IMR-90 (cell line): ENCODE measurements at regions not wholly inside any gene's neighbourhood (a gene's known extent, or its start where the extent isn't known, plus 50 kb on each side); places are given as distances from the start of the nearest gene placed in this dataset.

Experiments
- ATAC-seq: fragments of 200-7000 bp; cut with Tn5 transposase; 2 replicates; pipeline ENCODE4 v1.9.1; 2020; ENCODE audit warnings: low read depth, mild to moderate bottlenecking, moderate library complexity
- BruUV-seq: library from RNA; stranded (reverse); fragments of 400-500 nt; replicated peaks from 2 replicates; lab custom pipeline; 2021; lab: Mats Ljungman, UMichigan
- CTCF ChIA-PET: fragments of 300-600 bp; formaldehyde crosslinking; extraction: SDS; loops from one replicate; lab custom pipeline; 2021; ENCODE audit warnings: antibody characterized with exemption; lab: Yijun Ruan, JAX
- POLR2A ChIA-PET: fragments of 300-600 bp; sonication (Branson Sonifier 250); formaldehyde crosslinking; loops from one replicate; lab custom pipeline; 2022; ENCODE audit warnings: antibody characterized with exemption; ENCODE audit not compliant: unreplicated experiment; lab: Charles Lee
- DNase-seq: peaks from one replicate; pipeline ENCODE4 v3.0.0; 2013
- H2AFZ ChIP-seq: replicated peaks from 2 replicates; pipeline ENCODE3; 2013; ENCODE audit warnings: low read length, mild to moderate bottlenecking; ENCODE audit not compliant: poor library complexity
- H2AK5ac ChIP-seq: 2 replicates; pipeline ENCODE4 v1.6.1; 2013; ENCODE audit warnings: low read depth, low read length, inconsistent platforms
- H2AK9ac ChIP-seq: replicated peaks from 2 replicates; pipeline ENCODE3; 2013; ENCODE audit warnings: mild to moderate bottlenecking, low read depth, low read length, moderate library complexity; ENCODE audit not compliant: poor library complexity
- H2BK120ac ChIP-seq: 2 replicates; pipeline ENCODE4 v1.6.1; 2013; ENCODE audit warnings: low read depth, low read length, inconsistent platforms
- H2BK15ac ChIP-seq: 3 replicates; pipeline ENCODE4 v1.6.1; 2013; ENCODE audit warnings: low read depth, low read length, inconsistent platforms
- H2BK20ac ChIP-seq: 2 replicates; pipeline ENCODE4 v1.6.1; 2013; ENCODE audit warnings: low read depth, mild to moderate bottlenecking, inconsistent platforms, low read length, moderate library complexity
- H2BK5ac ChIP-seq: 2 replicates; pipeline ENCODE4 v1.6.1; 2013; ENCODE audit warnings: mild to moderate bottlenecking, low read depth, low read length, inconsistent platforms; ENCODE audit not compliant: poor library complexity, severe bottlenecking
- H3K14ac ChIP-seq: replicated peaks from 2 replicates; pipeline ENCODE4 v1.6.1; 2013; ENCODE audit warnings: low read depth, low read length, inconsistent platforms
- H3K18ac ChIP-seq: 2 replicates; pipeline ENCODE4 v1.6.1; 2013; ENCODE audit warnings: low read depth, low read length, control low read depth
- H3K23ac ChIP-seq: 2 replicates; pipeline ENCODE4 v1.6.1; 2013; ENCODE audit warnings: low read depth, low read length, inconsistent platforms
- H3K27ac ChIP-seq: 2 replicates; pipeline ENCODE4 v1.5.1; 2013; ENCODE audit warnings: mild to moderate bottlenecking, control low read depth, low read length; ENCODE audit not compliant: insufficient read depth
- H3K27me3 ChIP-seq: 2 replicates; pipeline ENCODE4 v1.6.1; 2013; ENCODE audit warnings: low read length; ENCODE audit not compliant: control insufficient read depth, insufficient read depth
- H3K36me3 ChIP-seq: 2 replicates; pipeline ENCODE4 v1.6.1; 2013; ENCODE audit warnings: low read length, mixed read lengths; ENCODE audit not compliant: control insufficient read depth, insufficient read depth
- H3K4ac ChIP-seq: 2 replicates; pipeline ENCODE4 v1.6.1; 2013; ENCODE audit warnings: low read depth, low read length, inconsistent platforms
- H3K4me1 ChIP-seq: 2 replicates; pipeline ENCODE4 v1.6.1; 2013; ENCODE audit warnings: low read length, mixed read lengths; ENCODE audit not compliant: control insufficient read depth, insufficient read depth
- H3K4me2 ChIP-seq: 2 replicates; pipeline ENCODE4 v1.6.1; 2013; ENCODE audit warnings: low read depth, mild to moderate bottlenecking, control low read depth, low read length, moderate library complexity
- H3K4me3 ChIP-seq: 2 replicates; pipeline ENCODE4 v1.5.1; 2013; ENCODE audit warnings: low read depth, mild to moderate bottlenecking, control low read depth, low read length, moderate library complexity; ENCODE audit not compliant: insufficient read depth
- H3K56ac ChIP-seq: 2 replicates; pipeline ENCODE4 v1.6.1; 2013; ENCODE audit warnings: low read length, inconsistent platforms; ENCODE audit not compliant: insufficient read depth; ENCODE audit errors: extremely low read depth
- H3K79me1 ChIP-seq, 2 experiments: 2 replicates each; pipeline ENCODE4 v1.6.1; 2013; ENCODE audit warnings: low read length in 2 of 2, inconsistent platforms in 1 of 2, low read depth in 1 of 2
- H3K9ac ChIP-seq: 2 replicates; pipeline ENCODE4 v1.6.1; 2013; ENCODE audit warnings: low read depth, low read length, control low read depth
- H3K9me1 ChIP-seq: 2 replicates; pipeline ENCODE4 v1.6.1; 2013; ENCODE audit warnings: low read length, inconsistent platforms; ENCODE audit not compliant: insufficient read depth
- H3K9me3 ChIP-seq: 2 replicates; pipeline ENCODE4 v1.6.1; 2013; ENCODE audit warnings: low read length; ENCODE audit not compliant: control insufficient read depth, insufficient read depth
- H4K20me1 ChIP-seq: 2 replicates; pipeline ENCODE4 v1.6.1; 2013; ENCODE audit warnings: low read length, inconsistent platforms; ENCODE audit not compliant: insufficient read depth
- H4K5ac ChIP-seq: 2 replicates; pipeline ENCODE4 v1.6.1; 2013; ENCODE audit warnings: mild to moderate bottlenecking, low read depth, low read length, control low read depth
- H4K8ac ChIP-seq, 2 experiments: 2 replicates each; pipeline ENCODE4 v1.6.1; 2013; ENCODE audit warnings: low read depth in 2 of 2, low read length in 2 of 2, control low read depth in 1 of 2, inconsistent platforms in 1 of 2
- H4K91ac ChIP-seq: 2 replicates; pipeline ENCODE4 v1.6.1; 2013; ENCODE audit warnings: low read depth, low read length, inconsistent platforms; ENCODE audit not compliant: insufficient read depth
- BHLHE40 ChIP-seq: fragments of 150-350 bp; IDR thresholded peaks from 2 replicates; pipeline ENCODE4 v1.6.1; 2016; ENCODE audit warnings: mild to moderate bottlenecking, low read depth, low read length
- CEBPB ChIP-seq: IDR thresholded peaks from 2 replicates; pipeline ENCODE4 v1.6.1; 2012; ENCODE audit warnings: low read depth, low read length, improper control_type of control experiment
- CHD1 ChIP-seq: IDR thresholded peaks from 2 replicates; pipeline ENCODE4 v1.6.1; 2012; ENCODE audit warnings: low read depth, low read length, improper control_type of control experiment
- CTCF ChIP-seq: conservative IDR thresholded peaks from 2 replicates; pipeline ENCODE4 v1.5.1; 2012; ENCODE audit warnings: mild to moderate bottlenecking, low read depth, low read length, improper control_type of control experiment
- ELK1 ChIP-seq: fragments of 150-350 bp; IDR thresholded peaks from 2 replicates; pipeline ENCODE4 v1.6.1; 2016; ENCODE audit warnings: low read depth, mild to moderate bottlenecking, low read length, moderate library complexity, borderline replicate concordance
- FOS ChIP-seq: fragments of 150-350 bp; IDR thresholded peaks from 2 replicates; pipeline ENCODE4 v1.6.1; 2016; ENCODE audit warnings: low read depth, low read length
- MAFK ChIP-seq: IDR thresholded peaks from 2 replicates; pipeline ENCODE4 v1.6.1; 2012; ENCODE audit warnings: low read depth, low read length, improper control_type of control experiment
- MAZ ChIP-seq: IDR thresholded peaks from 2 replicates; pipeline ENCODE4 v1.6.1; 2012; ENCODE audit warnings: low read depth, mild to moderate bottlenecking, low read length, improper control_type of control experiment, moderate library complexity, borderline replicate concordance
- MXI1 ChIP-seq: IDR thresholded peaks from 2 replicates; pipeline ENCODE4 v1.6.1; 2012; ENCODE audit warnings: low read depth, mild to moderate bottlenecking, low read length, moderate library complexity, borderline replicate concordance
- NFE2L2 ChIP-seq: fragments of 150-350 bp; IDR thresholded peaks from 2 replicates; pipeline ENCODE4 v1.6.1; 2016; ENCODE audit warnings: low read depth, mild to moderate bottlenecking, low read length
- POLR2A ChIP-seq: IDR thresholded peaks from 2 replicates; pipeline ENCODE4 v1.6.1; 2012; ENCODE audit warnings: mild to moderate bottlenecking, low read depth, low read length
- RAD21 ChIP-seq: IDR thresholded peaks from 2 replicates; pipeline ENCODE4 v1.6.1; 2012; ENCODE audit warnings: low read length, improper control_type of control experiment
- RCOR1 ChIP-seq: IDR thresholded peaks from 2 replicates; pipeline ENCODE4 v1.6.1; 2012; ENCODE audit warnings: mild to moderate bottlenecking, low read length, improper control_type of control experiment; ENCODE audit not compliant: insufficient replicate concordance
- SMC3 ChIP-seq: fragments of 150-350 bp; IDR thresholded peaks from 2 replicates; pipeline ENCODE4 v1.6.1; 2016; ENCODE audit warnings: low read depth, mild to moderate bottlenecking, antibody characterized with exemption, low read length, moderate library complexity
- USF2 ChIP-seq: fragments of 150-350 bp; IDR thresholded peaks from 2 replicates; pipeline ENCODE4 v1.6.1; 2017; ENCODE audit warnings: mild to moderate bottlenecking, antibody characterized with exemption, low read length, low read depth
- WGBS, 2 experiments: methylation state at CpG; one replicate each; pipeline versions ENCODE4 v1.1.5 to v1.1.7; 2013; ENCODE audit warnings: missing lambda C conversion rate in 2 of 2; ENCODE audit not compliant: insufficient read length in 1 of 2; ENCODE audit errors: extremely low coverage in 2 of 2; 5-methylcytosine and 5-hydroxymethylcytosine counted together
- dilution Hi-C: fragments of 300-500 bp; cut with HindIII; formaldehyde crosslinking; loops from one replicate; pipeline ENCODE4 v1.14.3; 2018; ENCODE audit warnings: low sequenced_read_pairs; ENCODE audit not compliant: unreplicated experiment
- in situ Hi-C: fragments of 300-500 bp; cut with MboI; formaldehyde crosslinking; loops from 3 replicates; pipeline ENCODE4 v1.14.3; 2019; ENCODE audit warnings: low sequenced_read_pairs, inconsistent platforms, mixed read lengths
- intact Hi-C: fragments of 100-400 bp; cut with micrococcal nuclease; formaldehyde crosslinking; loops from 2 replicates; pipeline ENCODE4 v1.10.0; 2022

- peak overlapping the region; percentile 61; the same call in 1 of the 2 replicates for H2BK120ac ChIP-seq
- no peaks in the 10 kb centered on the region for H3K79me1 ChIP-seq
- no peaks in the 10 kb centered on the region for H3K27me3 ChIP-seq
- peak overlapping the region; percentile 43; the same call in 1 of the 2 replicates for H4K91ac ChIP-seq
- intact Hi-C loops (no loop called here), in situ Hi-C loops (no loop called here), dilution Hi-C loops (no loop called here)
- H3K18ac ChIP-seq, result no peak overlapping the region
- 0 out of 2 replicates have a peak overlapping the region, but pooled peaks have one; percentile 50 for H2AK5ac ChIP-seq
- WGBS, 2 experiments, result no CpG with 5 or more reads among the region's 3 CpGs
- no peaks in the 10 kb centered on the region for H3K36me3 ChIP-seq
- no peak for DNase-seq
- H4K20me1 ChIP-seq, result no peaks in the 10 kb centered on the region
- H3K14ac ChIP-seq, result no peak overlapping the region
- H3K9me1 ChIP-seq, result 0 out of 2 replicates have a peak, but pooled peaks cover 4% of the 10 kb centered on the region
- no peak overlapping the region for H3K4me3 ChIP-seq
- POLR2A ChIA-PET, result no interaction called here
- H3K27ac ChIP-seq, result no peak overlapping the region
- peak overlapping the region; percentile 49; the same call in 1 of the 2 replicates for H2BK20ac ChIP-seq
- peaks cover 3% of the 10 kb centered on the region for H3K9me3 ChIP-seq
- no peak overlapping the region for H2AK9ac ChIP-seq
- no peak overlapping the region for H3K56ac ChIP-seq
- no peak overlapping the region for H2BK15ac ChIP-seq
- BruUV-seq, result no TSS peak
- no peak overlapping the region for H4K5ac ChIP-seq
- no peak overlapping the region for H2BK5ac ChIP-seq
- no peak overlapping the region for H3K4ac ChIP-seq
- H3K4me2 ChIP-seq, result no peak overlapping the region
- H3K23ac ChIP-seq, result no peak overlapping the region
- no peak overlapping the region for H4K8ac ChIP-seq
- no peak overlapping the region for H3K9ac ChIP-seq
- no peak overlapping the region for H2AFZ ChIP-seq
- CTCF ChIA-PET, result no interaction called here
- peaks cover 3% of the 10 kb centered on the region; the same call in 1 of the 2 replicates for H3K4me1 ChIP-seq
- TF ChIP-seq MAFK (no peak), SMC3 (no peak), BHLHE40 (no peak), CEBPB (no peak), MAZ (no peak), NFE2L2 (no peak), FOS (no peak), USF2 (no peak), CTCF (no peak), MXI1 (no peak), ELK1 (no peak), RAD21 (no peak), RCOR1 (no peak), CHD1 (no peak), POLR2A (no peak)
- no peak for ATAC-seq
These were observed 327.1 kb downstream of the SATB1 start for GRCh38 chr3:18097989-18098388.
